Gastrocnemius medialis (tissue), 4 donors: ENCODE measurements at regions not wholly inside any gene's neighbourhood (a gene's known extent, or its start where the extent isn't known, plus 50 kb on each side); places are given as distances from the start of the nearest gene placed in this dataset.

Source experiments
- ATAC-seq, 2 donors: fragments of 150-250 bp; one replicate each; pipeline ENCODE4 v1.9.1; 2016
- DNase-seq, 2 donors: peaks; one replicate each; pipeline ENCODE4 v3.0.0-alpha.2; 2019
- H3K27ac ChIP-seq, 4 donors: fragments of 200-600 bp; sonication (generic); 1 replicate in 1 of 4; 2 replicates in 3 of 4; pipeline ENCODE4 v1.5.1; 2016 to 2018; ENCODE audit warnings: mild to moderate bottlenecking in 2 of 4, moderate library complexity in 1 of 4
- H3K27me3 ChIP-seq, 3 donors: fragments of 200-600 bp; sonication (generic) in 2 of 3; 1 replicate in 1 of 3; 2 replicates in 2 of 3; pipeline versions ENCODE4 v1.5.1 to v1.6.0; 2016 to 2019; ENCODE audit warnings: mild to moderate bottlenecking in 1 of 3, moderate library complexity in 1 of 3
- H3K36me3 ChIP-seq, 2 donors: fragments of 200-600 bp; sonication (generic) in 1 of 2; one replicate each; pipeline ENCODE4 v1.5.1; 2017 to 2018
- H3K4me1 ChIP-seq, 2 donors: fragments of 200-600 bp; sonication (generic) in 1 of 2; one replicate each; pipeline ENCODE4 v1.5.1; 2016 to 2017; ENCODE audit warnings: mild to moderate bottlenecking in 2 of 2
- H3K4me3 ChIP-seq, 4 donors: fragments of 200-600 bp; sonication (generic) in 3 of 4; 1 replicate in 1 of 4; 2 replicates in 3 of 4; pipeline ENCODE4 v1.5.1; 2016 to 2019; ENCODE audit warnings: mild to moderate bottlenecking in 2 of 4
- H3K9me3 ChIP-seq, 3 donors: fragments of 200-600 bp; sonication (generic) in 2 of 3; 1 replicate in 1 of 3; 2 replicates in 2 of 3; pipeline ENCODE4 v1.5.1; 2016 to 2019
- POLR2A ChIP-seq, 2 donors: fragments of 450-650 bp; IDR thresholded peaks; one replicate each; pipeline ENCODE4 v1.6.1; 2017; ENCODE audit warnings: antibody characterized with exemption in 2 of 2, mild to moderate bottlenecking in 2 of 2, moderate library complexity in 2 of 2
- in situ Hi-C, 4 donors: fragments of 200-750 bp; cut with MboI; loops; one replicate each; pipeline versions ENCODE4 v1.15.0 to v1.8.0; 2017; ENCODE audit warnings: low sequenced_read_pairs in 4 of 4
- intact Hi-C: fragments of 100-400 bp; cut with DNase I; formaldehyde crosslinking; loops from one replicate; pipeline ENCODE4 v1.15.1; 2023; ENCODE audit warnings: low total_unique reads
- TF ChIP-seq, protein P1 (sequence below), 5 experiments: fragments of 450-650 bp in 3 of 5; fragments of 200-600 bp in 2 of 5; sonication (generic) in 2 of 5; IDR thresholded peaks in 4 of 5; conservative IDR thresholded peaks in 1 of 5; 1 replicate in 4 of 5; 2 replicates in 1 of 5; pipeline ENCODE4 v1.5.1; 2016 to 2019; ENCODE audit warnings: antibody characterized with exemption in 5 of 5, mild to moderate bottlenecking in 3 of 5, moderate library complexity in 3 of 5

DNA sequence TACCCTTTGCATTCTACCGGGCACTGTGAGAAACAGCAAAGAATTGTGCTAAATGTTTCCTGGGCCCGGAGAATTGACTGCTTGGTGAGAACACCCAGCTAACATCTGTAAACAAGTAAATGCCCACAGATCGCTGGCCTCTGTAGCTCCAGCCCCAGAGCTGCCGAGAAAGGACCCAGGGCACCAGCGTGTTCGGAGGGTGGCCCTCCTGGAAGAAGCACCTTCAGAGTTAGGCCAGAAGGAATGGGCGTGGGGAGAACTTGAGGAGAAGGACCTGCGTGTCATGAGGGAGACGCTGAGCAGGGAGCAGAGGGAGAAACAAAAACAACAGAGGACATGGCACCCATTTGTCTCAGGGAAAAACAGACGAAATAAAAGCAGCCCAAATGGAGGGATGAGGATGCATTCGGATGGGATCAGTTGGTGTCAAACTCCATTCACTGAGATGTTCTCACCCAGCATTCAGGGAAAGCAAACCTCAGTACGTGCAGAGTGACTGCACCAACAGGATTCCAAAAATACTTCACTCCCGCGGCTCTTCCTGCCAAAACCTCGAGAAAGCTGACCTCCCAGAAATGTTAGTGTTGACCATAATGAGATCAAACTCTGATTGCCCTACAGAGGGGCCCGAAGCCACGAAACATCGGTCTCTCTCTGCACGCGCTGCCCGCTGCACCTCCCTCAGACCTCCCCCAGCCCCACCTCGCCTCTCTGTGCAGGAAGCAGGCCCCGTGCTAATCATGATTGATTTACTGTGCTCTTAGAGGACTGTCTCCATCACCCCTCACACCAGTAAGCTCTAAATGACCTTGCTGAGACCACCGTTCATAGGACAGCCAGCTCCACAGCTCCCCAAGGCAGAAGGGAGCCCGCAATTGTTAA, 376.3 kb upstream of the SALL3 start:
- TF ChIP-seq, protein P1, sequence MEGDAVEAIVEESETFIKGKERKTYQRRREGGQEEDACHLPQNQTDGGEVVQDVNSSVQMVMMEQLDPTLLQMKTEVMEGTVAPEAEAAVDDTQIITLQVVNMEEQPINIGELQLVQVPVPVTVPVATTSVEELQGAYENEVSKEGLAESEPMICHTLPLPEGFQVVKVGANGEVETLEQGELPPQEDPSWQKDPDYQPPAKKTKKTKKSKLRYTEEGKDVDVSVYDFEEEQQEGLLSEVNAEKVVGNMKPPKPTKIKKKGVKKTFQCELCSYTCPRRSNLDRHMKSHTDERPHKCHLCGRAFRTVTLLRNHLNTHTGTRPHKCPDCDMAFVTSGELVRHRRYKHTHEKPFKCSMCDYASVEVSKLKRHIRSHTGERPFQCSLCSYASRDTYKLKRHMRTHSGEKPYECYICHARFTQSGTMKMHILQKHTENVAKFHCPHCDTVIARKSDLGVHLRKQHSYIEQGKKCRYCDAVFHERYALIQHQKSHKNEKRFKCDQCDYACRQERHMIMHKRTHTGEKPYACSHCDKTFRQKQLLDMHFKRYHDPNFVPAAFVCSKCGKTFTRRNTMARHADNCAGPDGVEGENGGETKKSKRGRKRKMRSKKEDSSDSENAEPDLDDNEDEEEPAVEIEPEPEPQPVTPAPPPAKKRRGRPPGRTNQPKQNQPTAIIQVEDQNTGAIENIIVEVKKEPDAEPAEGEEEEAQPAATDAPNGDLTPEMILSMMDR (IDR thresholded peaks at IDR 0.05 in 4 of 5, conservative IDR thresholded peaks at IDR 0.05 in 1 of 5) = no peak
- no peak for TF ChIP-seq POLR2A (IDR thresholded peaks at IDR 0.05)
- Histone ChIP-seq H3K36me3 (no peaks in the 10 kb centered on the region), H3K27ac (no peak overlapping the region), H3K4me3 (no peak overlapping the region), H3K9me3 (no peaks in the 10 kb centered on the region), H3K4me1 (no peaks in the 10 kb centered on the region), H3K27me3 (no peaks in the 10 kb centered on the region)
- intact Hi-C loops = no loop called here
- in situ Hi-C loops = no loop called here
- DNase-seq = no peak
- no peak for ATAC-seq

DNA sequence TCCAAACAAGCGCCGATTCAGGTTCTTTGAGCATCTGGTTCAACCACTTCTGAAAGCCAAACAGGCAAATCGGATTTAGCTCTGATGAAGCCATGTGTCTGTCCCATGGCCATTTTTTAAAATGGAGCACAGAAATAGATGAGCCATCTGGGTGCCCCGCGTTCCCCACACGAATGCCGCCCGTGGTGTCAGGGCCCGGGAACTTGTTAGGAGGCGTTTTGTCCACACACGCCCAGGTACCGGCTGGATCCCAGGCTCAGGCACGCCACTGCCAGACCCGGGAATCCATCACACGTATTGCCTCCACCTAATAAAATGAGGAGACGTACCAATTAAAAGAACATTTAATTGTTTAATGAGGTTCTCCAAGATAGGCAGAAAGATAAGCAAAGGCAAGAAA, 374.4 kb upstream of the SALL3 start:
- Histone ChIP-seq H3K4me3 (no peak overlapping the region), H3K36me3 (no peaks in the 10 kb centered on the region), H3K9me3 (no peaks in the 10 kb centered on the region), H3K27me3 (no peaks in the 10 kb centered on the region), H3K4me1 (no peaks in the 10 kb centered on the region), H3K27ac (no peak overlapping the region)
- no peak for TF ChIP-seq POLR2A (IDR thresholded peaks at IDR 0.05)
- TF ChIP-seq, protein P1 (IDR thresholded peaks at IDR 0.05 in 4 of 5, conservative IDR thresholded peaks at IDR 0.05 in 1 of 5) = no peak
- intact Hi-C loops = no loop called here
- DNase-seq = no peak
- ATAC-seq = no peak
- in situ Hi-C loops = no loop called here

DNA sequence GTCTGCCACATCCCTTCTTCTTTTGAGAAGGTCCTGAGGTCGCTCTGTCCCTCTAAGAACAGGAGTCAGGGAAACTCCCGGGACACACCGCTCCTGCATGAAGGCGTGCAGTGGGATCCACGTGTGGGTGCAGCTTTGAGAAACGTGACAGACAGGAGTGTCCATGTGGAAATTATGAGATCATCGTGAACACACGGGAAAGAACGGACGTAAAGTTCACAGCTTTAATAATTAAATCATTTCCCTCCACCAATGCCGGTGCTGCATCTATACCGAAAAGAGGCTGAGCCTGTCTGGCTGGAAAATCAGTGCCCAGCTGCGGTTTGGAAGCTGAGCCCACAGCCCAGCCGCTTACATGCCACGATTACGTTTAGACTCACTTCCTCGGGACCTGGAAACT, 372.4 kb upstream of the SALL3 start:
- intact Hi-C loops (no loop called here), in situ Hi-C loops (no loop called here)
- H3K27me3 ChIP-seq = no peaks in the 10 kb centered on the region
- no peaks in the 10 kb centered on the region for H3K9me3 ChIP-seq
- TF ChIP-seq, protein P1 (IDR thresholded peaks at IDR 0.05 in 4 of 5, conservative IDR thresholded peaks at IDR 0.05 in 1 of 5) = no peak
- TF ChIP-seq POLR2A (IDR thresholded peaks at IDR 0.05) = no peak
- ATAC-seq (no peak), DNase-seq (no peak)
- no peak overlapping the region for H3K27ac ChIP-seq
- H3K4me3 ChIP-seq = no peak overlapping the region
- no peaks in the 10 kb centered on the region for H3K36me3 ChIP-seq
- H3K4me1 ChIP-seq = no peaks in the 10 kb centered on the region

DNA sequence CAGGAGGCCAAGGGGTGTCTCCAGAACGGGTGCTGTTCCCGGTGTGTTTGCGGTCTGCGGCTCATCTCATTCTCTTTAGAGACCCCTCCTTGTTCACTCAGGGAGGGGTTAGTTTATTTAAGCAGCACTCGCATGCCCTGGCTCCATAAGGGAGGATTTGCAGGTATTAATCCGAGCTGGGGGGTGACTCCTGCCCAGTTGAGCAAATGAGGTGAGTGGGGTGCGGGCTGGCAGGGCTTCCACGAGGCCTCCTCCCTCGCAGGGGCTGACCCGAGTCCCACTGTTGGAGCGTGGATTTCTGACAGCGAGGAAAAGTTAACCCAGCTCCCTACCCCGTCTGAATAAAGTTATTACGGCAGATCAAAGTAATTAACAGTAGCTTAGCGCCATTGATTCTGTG, 371.8 kb upstream of the SALL3 start:
- no peaks in the 10 kb centered on the region for H3K27me3 ChIP-seq
- no peak for ATAC-seq
- intact Hi-C loops = no loop called here
- no peak overlapping the region for H3K4me3 ChIP-seq
- H3K36me3 ChIP-seq = no peaks in the 10 kb centered on the region
- H3K9me3 ChIP-seq = no peaks in the 10 kb centered on the region
- no peaks in the 10 kb centered on the region for H3K4me1 ChIP-seq
- in situ Hi-C loops = no loop called here
- DNase-seq = no peak
- TF ChIP-seq POLR2A (IDR thresholded peaks at IDR 0.05) = no peak
- TF ChIP-seq, protein P1 (IDR thresholded peaks at IDR 0.05 in 4 of 5, conservative IDR thresholded peaks at IDR 0.05 in 1 of 5) = no peak
- no peak overlapping the region for H3K27ac ChIP-seq
